Heart left ventricle (tissue), 16 donors: ENCODE measurements at regions not wholly inside any gene's neighbourhood (a gene's known extent, or its start where the extent isn't known, plus 50 kb on each side); places are given as distances from the start of the nearest gene placed in this dataset.
A peak's percentile ranks its signal among the peaks of the same experiment; 100 is the strongest.

Source experiments
- ATAC-seq, 4 donors: fragments of 200-7000 bp; cut with Tn5 transposase; one replicate each; pipeline ENCODE4 v1.9.1; 2020 to 2022; ENCODE audit warnings: moderate library complexity in 4 of 4, mild to moderate bottlenecking in 3 of 4, moderate number of reproducible peaks in 1 of 4
- DNase-seq, 5 donors: peaks; one replicate each; pipeline ENCODE4 v3.0.0-alpha.2; 2020
- H3K27ac ChIP-seq, 12 donors: fragments of 200-600 bp; sonication (generic) in 4 of 12; one replicate each; pipeline versions ENCODE4 v1.5.0 to v1.8.0; 2016 to 2022; ENCODE audit warnings: mild to moderate bottlenecking in 2 of 12
- H3K27me3 ChIP-seq, 9 donors: fragments of 200-600 bp; sonication (generic) in 2 of 9; one replicate each; pipeline versions ENCODE4 v1.5.1 to v1.8.0; 2016 to 2022; ENCODE audit warnings: mild to moderate bottlenecking in 3 of 9
- H3K36me3 ChIP-seq, 9 donors: fragments of 200-600 bp; sonication (generic) in 2 of 9; one replicate each; pipeline versions ENCODE4 v1.5.0 to v1.8.0; 2018 to 2022; ENCODE audit warnings: mild to moderate bottlenecking in 2 of 9
- H3K4me1 ChIP-seq, 12 donors: fragments of 200-600 bp; sonication (generic) in 4 of 12; one replicate each; pipeline versions ENCODE4 v1.5.0 to v1.8.0; 2016 to 2022; ENCODE audit warnings: mild to moderate bottlenecking in 3 of 12
- H3K4me3 ChIP-seq, 12 donors: fragments of 200-600 bp; sonication (generic) in 4 of 12; one replicate each; pipeline versions ENCODE4 v1.5.0 to v1.8.0; 2017 to 2022; ENCODE audit warnings: mild to moderate bottlenecking in 9 of 12, moderate library complexity in 4 of 12
- H3K9me3 ChIP-seq, 12 donors: fragments of 200-600 bp; sonication (generic) in 4 of 12; one replicate each; pipeline versions ENCODE4 v1.5.0 to v1.8.0; 2016 to 2022; ENCODE audit warnings: mild to moderate bottlenecking in 1 of 12
- CTCF ChIP-seq, 12 donors: fragments of 200-600 bp; sonication (generic) in 4 of 12; IDR thresholded peaks; one replicate each; pipeline versions ENCODE4 v1.5.0 to v1.8.0; 2018 to 2022; ENCODE audit warnings: antibody characterized with exemption in 12 of 12, mild to moderate bottlenecking in 5 of 12
- POLR2A ChIP-seq, 2 donors: fragments of 450-650 bp; IDR thresholded peaks; one replicate each; pipeline ENCODE4 v1.6.1; 2017; ENCODE audit warnings: antibody characterized with exemption in 2 of 2, mild to moderate bottlenecking in 2 of 2, moderate library complexity in 2 of 2
- WGBS, 4 donors: extraction: QIAGEN DNeasy Blood & Tissue Kit in 2 of 4; methylation state at CpG; one replicate each; pipeline versions ENCODE4 v1.1.5 to v1.1.7; 2013 to 2018; 5-methylcytosine and 5-hydroxymethylcytosine counted together
- intact Hi-C, 10 donors: fragments of 100-400 bp; cut with DNase I; formaldehyde crosslinking; loops; one replicate each; pipeline versions ENCODE4 v1.11.1 to v1.14.2; 2022
- donor health status: ischemic (EF 13 %, LVEDD 7.1; RV severe dilation, severe dysfunction).
- donor health status: healthy with polysubstance abuse.
- donor health status: DM: no; HTN: yes; CAD: no.
- donor health status: DM: no; HTN: no; CAD: no.
- donor health status: ischemic (EF 25% LVEDD 6.9; RV normal size, moderate dysfunction).
- donor health status: ischemic (EF 25% LVEDD 5.7; RV mildly dilated, moderate dysfunction).
- donor health status: healthy.
- donor health status: DM: yes; HTN: yes; CAD: no.
- donor health status: ischemic (EF 35%, LVEDD 5.7; RV mildly dilated, moderate dysfunction).
- donor health status: nonischemic (EF 11% LVEDD 7.7; RV severe dilation, severe dysfunction).
- donor health status: DM: yes; HTN: yes; CAD: no.
- donor health status: PGD.
- donor health status: ischemic (EF 29% LVEDD 5.4; RV normal size, mild dysfunction).
- donor health status: nonischemic (EF 23%, LVEDD 6.1; RV moderate dilation, normal function).

DNA sequence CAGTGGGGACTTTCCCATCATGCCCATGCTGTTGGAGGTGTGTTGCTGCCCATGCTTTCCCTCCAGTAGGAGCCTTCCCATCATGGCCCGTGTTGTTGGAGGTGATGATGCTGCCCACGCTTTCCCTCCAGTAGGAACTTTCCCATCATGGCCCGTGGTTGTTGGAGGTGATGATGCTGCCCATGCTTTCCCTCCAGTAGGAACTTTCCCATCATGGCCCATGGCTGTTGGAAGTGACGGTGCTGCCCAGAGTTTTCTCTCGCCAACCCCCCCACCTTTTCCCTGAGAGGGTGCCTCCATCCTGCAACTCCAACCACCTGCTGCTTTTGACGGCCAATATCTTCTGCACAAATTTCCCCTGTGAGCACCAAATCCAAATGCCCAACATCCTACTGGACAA lies 205.7 kb downstream of the TOMM20 start:
- no peak overlapping the region for H3K4me3 ChIP-seq
- TF ChIP-seq CTCF (IDR thresholded peaks at IDR 0.05) (no peak), POLR2A (IDR thresholded peaks at IDR 0.05) (no peak)
- peaks cover 17 to 80% (median 65%) of the 10 kb centered on the region in 12 donors for H3K4me1 ChIP-seq
- ATAC-seq (no peak), DNase-seq (peak in 1 of 5 donors; percentile 13)
- H3K9me3 ChIP-seq = no peaks in the 10 kb centered on the region
- no peaks in the 10 kb centered on the region for H3K27me3 ChIP-seq
- intact Hi-C loops = loop anchor here in 2 of 10 donors (5.0 kb wide), 2 partner anchors 49 to 64 kb away; no protein-coding TSS in a partner anchor
- WGBS, 4 donors = 95 to 99% (median 97%) methylated on average over 6 of the region's 6 CpGs
- H3K36me3 ChIP-seq = no peaks in the 10 kb centered on the region
- no peak overlapping the region for H3K27ac ChIP-seq

- intact Hi-C loops = loop anchor here in 2 of 10 donors (5.0 kb wide), 2 partner anchors 51 to 66 kb away; no protein-coding TSS in a partner anchor
- H3K36me3 ChIP-seq = no peaks in the 10 kb centered on the region
- peaks cover 0 to 7% (median 0%) of the 10 kb centered on the region in 12 donors for H3K9me3 ChIP-seq
- H3K27ac ChIP-seq = peak overlapping the region; percentile 15 to 93 (median 84)
- no peak overlapping the region for H3K4me3 ChIP-seq
- no peak for TF ChIP-seq POLR2A (IDR thresholded peaks at IDR 0.05)
- no peak for TF ChIP-seq CTCF (IDR thresholded peaks at IDR 0.05)
- peak in 2 of 5 donors; percentile 33 to 50 for DNase-seq
- WGBS, 4 donors = 15 to 25% (median 18%) methylated on average over 14 of the region's 14 CpGs
- ATAC-seq = peak in 1 of 4 donors; percentile 5
- H3K4me1 ChIP-seq = peaks cover 26 to 80% (median 73%) of the 10 kb centered on the region in 12 donors
- H3K27me3 ChIP-seq = no peaks in the 10 kb centered on the region
Observed at GRCh38 chr1:234921266-234922062, 207.2 kb downstream of the TOMM20 start.

DNA sequence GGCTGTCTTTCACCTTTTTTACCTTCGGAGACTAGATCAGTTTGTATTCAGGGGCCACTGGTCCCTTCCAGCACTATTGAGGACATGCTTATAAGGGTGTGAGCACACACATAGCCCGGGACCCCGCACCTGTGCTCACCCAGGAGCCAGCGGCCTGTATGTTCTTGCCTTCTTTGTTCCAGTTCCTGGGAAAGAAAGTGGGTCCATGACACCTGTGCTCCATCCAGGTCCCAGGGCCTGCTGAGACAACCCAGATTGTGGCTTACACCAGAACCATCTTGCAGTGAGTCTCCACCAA lies 207.8 kb downstream of the TOMM20 start:
- Histone ChIP-seq H3K36me3 (no peaks in the 10 kb centered on the region), H3K27ac (peak overlapping the region in 11 of 12 donors; percentile 15 to 93 (median 86)), H3K4me1 (peaks cover 20 to 80% (median 73%) of the 10 kb centered on the region in 12 donors), H3K9me3 (peaks cover 0 to 7% (median 0%) of the 10 kb centered on the region in 12 donors), H3K27me3 (no peaks in the 10 kb centered on the region), H3K4me3 (no peak overlapping the region)
- DNase-seq (no peak), ATAC-seq (no peak)
- WGBS, 4 donors = 67 to 74% (median 70%) methylated on average over 3 to 4 of the region's 4 CpGs
- intact Hi-C loops = loop anchor here in 2 of 10 donors (5.0 kb wide), 2 partner anchors 52 to 67 kb away; no protein-coding TSS in a partner anchor
- TF ChIP-seq CTCF (IDR thresholded peaks at IDR 0.05) = no peak

DNA sequence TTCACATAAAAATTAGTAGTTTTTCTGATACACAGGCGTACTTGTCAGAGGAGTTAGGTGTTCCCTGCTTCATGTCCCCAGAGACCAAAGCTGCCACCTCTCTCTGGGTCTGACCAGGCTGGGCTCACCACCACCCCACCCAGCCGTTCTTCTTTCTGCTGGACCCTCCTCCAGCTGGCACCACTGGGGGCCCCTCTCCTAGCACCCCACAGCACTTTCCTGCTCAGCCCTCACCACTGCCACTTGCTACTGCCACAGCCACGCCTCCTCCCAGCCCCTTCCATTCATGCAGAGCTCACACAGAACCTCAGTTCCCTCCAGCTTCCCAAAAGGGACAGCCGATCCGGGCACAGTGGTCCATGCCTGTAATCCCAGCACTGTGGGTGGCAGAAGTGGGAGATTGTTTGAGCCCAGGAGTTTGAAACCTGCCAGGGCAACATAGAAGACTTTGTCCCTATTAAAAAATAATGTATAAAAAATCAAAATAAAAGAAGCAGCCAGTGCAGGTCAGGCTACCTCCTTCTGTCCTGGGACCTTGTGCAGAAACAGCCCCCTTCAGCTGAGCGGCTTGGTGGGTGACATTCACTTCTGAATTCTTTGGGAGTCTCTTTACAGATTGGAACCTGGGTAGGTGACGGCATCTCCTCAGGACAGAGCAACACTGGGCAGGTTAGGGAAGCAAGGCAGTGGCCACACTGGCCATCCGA lies 208.3 kb downstream of the TOMM20 start:
- no peak overlapping the region for H3K4me3 ChIP-seq
- TF ChIP-seq POLR2A (IDR thresholded peaks at IDR 0.05) (no peak), CTCF (IDR thresholded peaks at IDR 0.05) (no peak)
- H3K27ac ChIP-seq = peak overlapping the region in 11 of 12 donors; percentile 81 to 93 (median 86)
- H3K27me3 ChIP-seq = no peaks in the 10 kb centered on the region
- intact Hi-C loops = loop anchor here in 2 of 10 donors (5.0 kb wide), 2 partner anchors 52 to 67 kb away; no protein-coding TSS in a partner anchor
- WGBS, 4 donors = 88 to 94% (median 91%) methylated on average over 8 of the region's 8 CpGs
- peaks cover 20 to 80% (median 74%) of the 10 kb centered on the region in 12 donors for H3K4me1 ChIP-seq
- peaks cover 0 to 7% (median 0%) of the 10 kb centered on the region in 12 donors for H3K9me3 ChIP-seq
- no peaks in the 10 kb centered on the region for H3K36me3 ChIP-seq
- ATAC-seq (no peak), DNase-seq (no peak)
